GM12892 (cell line): ENCODE measurements at regions not wholly inside any gene's neighbourhood (a gene's known extent, or its start where the extent isn't known, plus 50 kb on each side); places are given as distances from the start of the nearest gene placed in this dataset.

Experiments used
- POLR2A ChIP-seq: IDR thresholded peaks from 2 replicates; pipeline ENCODE4 v1.6.1; 2011; ENCODE audit warnings: low read depth, low read length, control low read depth
- POLR2AphosphoS5 ChIP-seq: IDR thresholded peaks from 2 replicates; pipeline ENCODE4 v1.6.1; 2011; ENCODE audit warnings: low read depth, low read length, control low read depth
- TAF1 ChIP-seq: IDR thresholded peaks from 2 replicates; pipeline ENCODE4 v1.6.1; 2011; ENCODE audit warnings: low read depth, mild to moderate bottlenecking, control low read depth, low read length, borderline replicate concordance

GRCh38 chr18:53950545-53950944 is 273.9 kb downstream of the MBD2 start:
- TF ChIP-seq POLR2A: no peak
- no peak for TF ChIP-seq POLR2AphosphoS5
- no peak for TF ChIP-seq TAF1
